ENCODE measurements at regions not wholly inside any gene's neighbourhood (a gene's known extent, or its start where the extent isn't known, plus 50 kb on each side); places are given as distances from the start of the nearest gene placed in this dataset.
"Not testable (repeated sequence)": the region's sequence is repeated elsewhere in the genome, so short reads cannot be mapped to it uniquely, and the experiment has no call there.

DNA sequence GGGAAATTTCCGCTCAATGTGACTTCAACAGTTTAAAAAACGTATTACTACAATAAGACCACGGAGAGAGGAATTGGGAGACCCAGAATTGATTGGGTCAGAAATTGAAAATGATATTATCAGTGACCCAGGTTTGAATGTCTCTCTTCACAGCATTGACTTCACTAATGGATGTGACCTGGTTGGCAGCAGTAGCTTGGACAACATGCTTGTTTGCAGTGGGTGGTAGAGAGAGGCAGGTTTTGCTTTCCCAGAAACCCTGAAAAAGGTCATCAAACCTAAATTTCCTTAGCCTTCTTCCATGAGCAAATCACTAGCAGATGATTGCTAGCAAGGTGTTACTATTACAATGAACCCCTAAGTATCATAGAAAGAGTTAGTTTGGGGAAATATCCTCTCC lies 89.7 kb upstream of the ANTXRL start:
- DNase-seq (ENCODE audit: low read depth in 1 of 2, low spot score in 1 of 2): no peak
- Histone ChIP-seq H3K4me2 (no peak overlapping the region), H3K4me1 (no peaks in the 10 kb centered on the region), H3K4me3 (no peak overlapping the region), H3K27ac (no peak overlapping the region), H3K9me3 (no peaks in the 10 kb centered on the region)
- ChIA-PET CTCF (no interaction called here), POLR2A (no interaction called here)
- FAIRE-seq: no peak
- TF ChIP-seq CBX8 (IDR thresholded peaks at IDR 0.05) (no peak), CHD4 (IDR thresholded peaks at IDR 0.05; ENCODE audit: borderline replicate concordance) (no peak), POLR2AphosphoS2 (conservative IDR thresholded peaks at IDR 0.05; ENCODE audit: low read length) (no peak), ESRRA (IDR thresholded peaks at IDR 0.05; ENCODE audit: borderline replicate concordance, low read length) (no peak), JUN (IDR thresholded peaks at IDR 0.05) (no peak), RNF2 (IDR thresholded peaks at IDR 0.05; ENCODE audit: borderline replicate concordance, low read depth) (no peak), HOXB5 (CRISPR knock-in tag; IDR thresholded peaks at IDR 0.05) (no peak), TP53 (CRISPR knock-in tag; IDR thresholded peaks at IDR 0.05) (no peak), GATA3 (IDR thresholded peaks at IDR 0.05; ENCODE audit: borderline replicate concordance) (no peak), CEBPB (IDR thresholded peaks at IDR 0.05) (no peak)
- TF ChIP-seq, protein P1, sequence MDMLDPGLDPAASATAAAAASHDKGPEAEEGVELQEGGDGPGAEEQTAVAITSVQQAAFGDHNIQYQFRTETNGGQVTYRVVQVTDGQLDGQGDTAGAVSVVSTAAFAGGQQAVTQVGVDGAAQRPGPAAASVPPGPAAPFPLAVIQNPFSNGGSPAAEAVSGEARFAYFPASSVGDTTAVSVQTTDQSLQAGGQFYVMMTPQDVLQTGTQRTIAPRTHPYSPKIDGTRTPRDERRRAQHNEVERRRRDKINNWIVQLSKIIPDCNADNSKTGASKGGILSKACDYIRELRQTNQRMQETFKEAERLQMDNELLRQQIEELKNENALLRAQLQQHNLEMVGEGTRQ (IDR thresholded peaks at IDR 0.05): no peak
- TF ChIP-seq, protein P2, sequence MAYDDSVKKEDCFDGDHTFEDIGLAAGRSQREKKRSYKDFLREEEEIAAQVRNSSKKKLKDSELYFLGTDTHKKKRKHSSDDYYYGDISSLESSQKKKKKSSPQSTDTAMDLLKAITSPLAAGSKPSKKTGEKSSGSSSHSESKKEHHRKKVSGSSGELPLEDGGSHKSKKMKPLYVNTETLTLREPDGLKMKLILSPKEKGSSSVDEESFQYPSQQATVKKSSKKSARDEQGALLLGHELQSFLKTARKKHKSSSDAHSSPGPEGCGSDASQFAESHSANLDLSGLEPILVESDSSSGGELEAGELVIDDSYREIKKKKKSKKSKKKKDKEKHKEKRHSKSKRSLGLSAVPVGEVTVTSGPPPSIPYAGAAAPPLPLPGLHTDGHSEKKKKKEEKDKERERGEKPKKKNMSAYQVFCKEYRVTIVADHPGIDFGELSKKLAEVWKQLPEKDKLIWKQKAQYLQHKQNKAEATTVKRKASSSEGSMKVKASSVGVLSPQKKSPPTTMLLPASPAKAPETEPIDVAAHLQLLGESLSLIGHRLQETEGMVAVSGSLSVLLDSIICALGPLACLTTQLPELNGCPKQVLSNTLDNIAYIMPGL (CRISPR knock-in tag; IDR thresholded peaks at IDR 0.05; ENCODE audit: borderline replicate concordance): no peak
- TF ChIP-seq, protein P3, sequence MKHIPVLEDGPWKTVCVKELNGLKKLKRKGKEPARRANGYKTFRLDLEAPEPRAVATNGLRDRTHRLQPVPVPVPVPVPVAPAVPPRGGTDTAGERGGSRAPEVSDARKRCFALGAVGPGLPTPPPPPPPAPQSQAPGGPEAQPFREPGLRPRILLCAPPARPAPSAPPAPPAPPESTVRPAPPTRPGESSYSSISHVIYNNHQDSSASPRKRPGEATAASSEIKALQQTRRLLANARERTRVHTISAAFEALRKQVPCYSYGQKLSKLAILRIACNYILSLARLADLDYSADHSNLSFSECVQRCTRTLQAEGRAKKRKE (CRISPR knock-in tag; IDR thresholded peaks at IDR 0.05; ENCODE audit: low read depth): no peak
- TF ChIP-seq, protein P4, sequence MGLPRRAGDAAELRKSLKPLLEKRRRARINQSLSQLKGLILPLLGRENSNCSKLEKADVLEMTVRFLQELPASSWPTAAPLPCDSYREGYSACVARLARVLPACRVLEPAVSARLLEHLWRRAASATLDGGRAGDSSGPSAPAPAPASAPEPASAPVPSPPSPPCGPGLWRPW (IDR thresholded peaks at IDR 0.05): no peak
- WGBS (ENCODE audit: missing lambda C conversion rate): 52% methylated on average over 3 of the region's 3 CpGs
- no peak for ATAC-seq

DNA sequence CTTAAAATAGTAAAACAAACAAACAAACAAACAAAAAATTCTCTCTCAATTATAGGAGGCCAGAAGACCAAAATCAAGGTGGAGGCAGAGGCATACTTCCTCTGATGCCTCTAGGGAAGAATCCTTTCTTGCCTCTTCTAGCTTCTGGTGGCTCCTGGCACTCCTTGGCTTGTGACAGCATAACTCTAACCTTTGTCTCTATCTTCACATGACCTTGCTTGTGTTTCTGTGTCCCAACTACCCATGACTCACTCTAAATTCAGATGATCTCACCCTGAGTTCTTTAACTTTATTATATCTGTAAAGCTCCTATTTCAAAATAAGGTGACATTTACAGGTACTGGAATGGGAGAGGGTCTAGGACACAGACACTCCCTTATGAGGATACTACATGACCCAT lies 88.3 kb upstream of the ANTXRL start:
- H3K4me1 ChIP-seq: no peaks in the 10 kb centered on the region
- DNase-seq (ENCODE audit: low read depth in 1 of 2, low spot score in 1 of 2) (no peak), FAIRE-seq (no peak), ATAC-seq (no peak)
- TF ChIP-seq FOSL2 (IDR thresholded peaks at IDR 0.05) (no peak), FOSL2 (CRISPR knock-in tag; IDR thresholded peaks at IDR 0.05) (peak; percentile 16; the same call in 1 of the 2 replicates)
- TF ChIP-seq, protein P3 (CRISPR knock-in tag; IDR thresholded peaks at IDR 0.05; ENCODE audit: low read depth): no peak
- H3K9me3 ChIP-seq: no peaks in the 10 kb centered on the region
- H3K4me2 ChIP-seq: no peak overlapping the region
- no peak overlapping the region for H3K27ac ChIP-seq
- ChIA-PET CTCF (no interaction called here), POLR2A (no interaction called here)
- H3K4me3 ChIP-seq: no peak overlapping the region

DNA sequence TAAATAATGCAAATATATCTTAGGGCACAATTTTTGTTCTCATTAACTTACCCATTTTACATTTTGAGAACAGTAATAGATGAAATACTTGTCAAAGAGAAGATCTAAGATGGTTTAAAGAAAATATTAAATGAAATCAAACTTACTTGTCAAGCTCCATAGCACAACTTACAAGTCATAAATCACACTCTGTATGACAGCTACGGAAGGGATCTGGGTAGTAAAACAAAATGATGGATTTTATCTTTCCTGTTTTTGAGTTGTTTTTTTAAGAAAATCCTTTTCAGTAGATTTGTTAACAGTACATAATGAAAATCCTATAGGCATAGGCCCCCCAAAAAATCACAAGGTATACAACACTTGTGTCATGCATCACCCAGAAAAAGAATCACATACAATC lies 84.4 kb upstream of the ANTXRL start:
- DNase-seq (ENCODE audit: low read depth in 1 of 2, low spot score in 1 of 2): not testable (repeated sequence)
- 60% methylated on average over 1 of the region's 1 CpG for WGBS (ENCODE audit: missing lambda C conversion rate)

DNA sequence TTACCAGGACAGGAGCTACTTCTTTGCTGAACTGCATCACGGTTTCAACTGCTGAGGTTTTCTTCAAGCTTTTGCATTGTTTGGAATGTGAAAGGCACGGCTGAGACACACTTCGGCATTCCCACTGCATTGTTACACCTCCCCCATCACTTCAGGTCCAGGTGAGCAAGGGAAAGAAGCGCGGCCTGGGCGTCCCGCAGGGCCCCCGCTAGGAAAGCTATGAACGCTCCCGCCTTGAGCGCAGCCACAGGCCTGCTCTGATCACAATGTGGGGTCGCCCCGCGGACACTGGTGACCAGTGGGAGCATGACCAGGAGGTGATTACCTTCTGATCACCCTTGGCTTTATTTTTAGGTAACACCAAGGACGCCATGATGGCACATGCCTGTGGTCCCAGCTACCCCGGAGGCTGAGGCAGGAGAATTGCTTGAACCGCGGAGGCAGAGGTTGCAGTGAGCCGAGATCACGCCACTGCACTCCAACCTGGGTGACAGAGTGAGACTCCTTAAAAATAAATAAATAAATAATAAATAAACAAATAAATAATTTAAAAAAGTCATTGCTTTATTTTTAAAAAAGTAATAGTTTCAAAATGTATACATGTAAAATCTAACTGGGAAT lies 82.2 kb upstream of the ANTXRL start:
- H3K4me3 ChIP-seq; POLR2A ChIA-PET; H3K4me1 ChIP-seq; DNase-seq (ENCODE audit: low read depth in 1 of 2, low spot score in 1 of 2); H3K4me2 ChIP-seq; CTCF ChIA-PET; H3K9me3 ChIP-seq; H3K27ac ChIP-seq; FAIRE-seq; ATAC-seq: not testable (repeated sequence)
- 91% methylated on average over 15 of the region's 20 CpGs for WGBS (ENCODE audit: missing lambda C conversion rate)

More for the DNA sequence above, 84.4 kb upstream of the ANTXRL start:
- H3K4me3 ChIP-seq, H3K4me2 ChIP-seq, H3K4me1 ChIP-seq, H3K27ac ChIP-seq, POLR2A ChIA-PET, CTCF ChIA-PET, FAIRE-seq, ATAC-seq, H3K9me3 ChIP-seq: not testable (repeated sequence)

DNA sequence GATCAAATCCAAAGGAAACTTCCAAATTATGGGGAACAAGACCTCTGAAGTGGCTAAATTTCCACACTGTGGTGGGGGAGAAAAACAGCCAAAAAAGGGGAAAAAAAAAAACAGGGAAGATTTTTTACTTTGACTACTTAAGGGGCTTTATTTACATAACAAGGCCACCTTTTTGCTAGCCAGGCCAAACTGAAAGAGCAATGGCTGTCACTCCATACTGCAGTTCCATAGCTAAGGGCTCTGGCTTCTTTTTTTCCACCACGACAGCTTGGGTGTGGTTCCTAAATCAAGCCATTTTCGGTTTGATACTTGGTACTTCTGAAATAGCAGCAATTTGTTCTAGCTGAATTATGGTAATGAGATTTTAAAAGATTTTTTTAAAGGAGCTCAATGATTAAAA lies 76.4 kb upstream of the ANTXRL start:
- no CpG with 5 or more reads among the region's 2 CpGs for WGBS (ENCODE audit: missing lambda C conversion rate)
- H3K4me2 ChIP-seq; FAIRE-seq; H3K4me3 ChIP-seq; H3K9me3 ChIP-seq; H3K4me1 ChIP-seq; ATAC-seq; POLR2A ChIA-PET; H3K27ac ChIP-seq; CTCF ChIA-PET; DNase-seq (ENCODE audit: low read depth in 1 of 2, low spot score in 1 of 2): not testable (repeated sequence)
